HCT116 (cell line): ENCODE measurements at regions not wholly inside any gene's neighbourhood (a gene's known extent, or its start where the extent isn't known, plus 50 kb on each side); places are given as distances from the start of the nearest gene placed in this dataset.
A peak's percentile ranks its signal among the peaks of the same experiment; 100 is the strongest.

Experiments used
- CEBPB ChIP-seq: IDR thresholded peaks from 2 replicates; pipeline ENCODE4 v1.6.1; 2012; ENCODE audit warnings: low read depth
- CTCF ChIP-seq, 3 experiments: fragments of 200-600 bp in 1 of 3; sonication (generic) in 1 of 3; IDR thresholded peaks in 2 of 3; conservative IDR thresholded peaks in 1 of 3; 2 replicates each; pipeline ENCODE4 v1.5.1; 2012 to 2017; ENCODE audit warnings: low read depth in 2 of 3, low read length in 2 of 3, antibody characterized with exemption in 1 of 3, borderline replicate concordance in 1 of 3, control low read depth in 1 of 3, mild to moderate bottlenecking in 1 of 3, mixed read lengths in 1 of 3, mixed run types in 1 of 3, moderate library complexity in 1 of 3; ENCODE audit not compliant: insufficient read depth in 1 of 3
- EGR1 ChIP-seq: IDR thresholded peaks from 2 replicates; pipeline ENCODE4 v1.6.1; 2012; ENCODE audit warnings: low read depth
- EZH2 ChIP-seq: fragments of 200-600 bp; sonication (generic); IDR thresholded peaks from 2 replicates; pipeline ENCODE4 v1.6.1; 2017; ENCODE audit warnings: antibody characterized with exemption, mixed run types
- FOSL1 ChIP-seq: IDR thresholded peaks from 2 replicates; pipeline ENCODE4 v1.6.1; 2012; ENCODE audit warnings: low read depth
- JUND ChIP-seq: IDR thresholded peaks from 2 replicates; pipeline ENCODE4 v1.6.1; 2012
- POLR2A ChIP-seq: IDR thresholded peaks from 2 replicates; pipeline ENCODE4 v1.7.0; 2011; ENCODE audit warnings: borderline replicate concordance; ENCODE audit not compliant: insufficient read depth, insufficient read length; ENCODE audit errors: extremely low read depth
- POLR2AphosphoS5 ChIP-seq: IDR thresholded peaks from 2 replicates; pipeline ENCODE4 v1.6.1; 2011; ENCODE audit warnings: mild to moderate bottlenecking, low read depth, low read length, moderate library complexity
- RAD21 ChIP-seq: IDR thresholded peaks from 2 replicates; pipeline ENCODE4 v1.6.1; 2012; ENCODE audit warnings: low read depth, mild to moderate bottlenecking
- REST ChIP-seq: IDR thresholded peaks from 2 replicates; pipeline ENCODE4 v1.6.1; 2012; ENCODE audit warnings: low read depth
- YY1 ChIP-seq: IDR thresholded peaks from 2 replicates; pipeline ENCODE4 v1.6.1; 2011; ENCODE audit warnings: low read length, low read depth, moderate library complexity, mild to moderate bottlenecking; ENCODE audit not compliant: insufficient replicate concordance; ENCODE audit errors: extremely low read depth
- ZBTB33 ChIP-seq: IDR thresholded peaks from 2 replicates; pipeline ENCODE4 v1.6.1; 2011; ENCODE audit warnings: mild to moderate bottlenecking, low read length, moderate library complexity; ENCODE audit not compliant: insufficient replicate concordance; ENCODE audit errors: extremely low read depth
- ZFX ChIP-seq: fragments of 450-650 bp; IDR thresholded peaks from 2 replicates; pipeline ENCODE4 v1.6.1; 2017
- ZNF274 ChIP-seq: fragments of 200-500 bp; sonication (Bioruptor generic); IDR thresholded peaks from 2 replicates; pipeline ENCODE4 v1.6.1; 2014; ENCODE audit warnings: mild to moderate bottlenecking, low read depth, low read length, inconsistent platforms

GRCh38 chr6:27553123-27553904 lies 80.4 kb upstream of the ZNF184 start:
- no peak for TF ChIP-seq REST
- TF ChIP-seq CTCF (IDR thresholded peaks at IDR 0.05 in 2 of 3, conservative IDR thresholded peaks at IDR 0.05 in 1 of 3; ENCODE audit: borderline replicate concordance in 1 of 3, insufficient read depth in 1 of 3, low read depth in 2 of 3, low read length in 2 of 3): no peak
- no peak for TF ChIP-seq ZFX
- TF ChIP-seq ZNF274: no peak
- TF ChIP-seq POLR2A: no peak
- no peak for TF ChIP-seq POLR2AphosphoS5
- TF ChIP-seq RAD21: no peak
- no peak for TF ChIP-seq YY1
- TF ChIP-seq ZBTB33: no peak
- no peak for TF ChIP-seq EGR1
- no peak for TF ChIP-seq JUND
- no peak for TF ChIP-seq EZH2
- TF ChIP-seq CEBPB: no peak
- peak; percentile 6; the same call in 1 of the 2 replicates for TF ChIP-seq FOSL1
